Activated CD4-positive, alpha-beta T cell treated with anti-CD3 and anti-CD28 coated beads, Interleukin-2, Interleukin-6, amounts not matched to agents 100 ng/mL and 50 ng/mL, durations not matched to agents 16 hours and 8 hours (primary cell): ENCODE measurements at regions not wholly inside any gene's neighbourhood (a gene's known extent, or its start where the extent isn't known, plus 50 kb on each side); places are given as distances from the start of the nearest gene placed in this dataset.

Experiments
- DNase-seq: peaks from one replicate; pipeline ENCODE4 v3.0.0-alpha.2; 2020

DNA sequence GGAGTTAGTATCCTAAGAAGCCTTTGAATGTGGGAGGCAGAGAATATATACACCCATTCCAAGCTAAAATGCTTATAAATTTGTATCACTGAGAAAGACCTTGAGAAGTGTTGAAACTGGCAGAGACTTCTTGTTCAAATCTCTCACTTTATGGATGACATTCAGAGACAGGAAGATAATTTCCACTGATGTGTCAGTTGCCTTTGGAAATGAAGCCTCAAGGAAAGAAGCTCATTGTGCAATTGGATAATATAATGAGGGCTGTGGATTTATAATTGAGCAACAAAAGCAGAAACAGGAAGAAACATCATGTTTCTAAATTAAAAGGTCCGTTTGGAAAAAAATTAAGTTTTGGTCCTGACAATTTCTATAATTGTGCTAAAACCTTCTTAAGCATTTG lies 789.9 kb upstream of the IGFBP3 start:
- no peak for DNase-seq

DNA sequence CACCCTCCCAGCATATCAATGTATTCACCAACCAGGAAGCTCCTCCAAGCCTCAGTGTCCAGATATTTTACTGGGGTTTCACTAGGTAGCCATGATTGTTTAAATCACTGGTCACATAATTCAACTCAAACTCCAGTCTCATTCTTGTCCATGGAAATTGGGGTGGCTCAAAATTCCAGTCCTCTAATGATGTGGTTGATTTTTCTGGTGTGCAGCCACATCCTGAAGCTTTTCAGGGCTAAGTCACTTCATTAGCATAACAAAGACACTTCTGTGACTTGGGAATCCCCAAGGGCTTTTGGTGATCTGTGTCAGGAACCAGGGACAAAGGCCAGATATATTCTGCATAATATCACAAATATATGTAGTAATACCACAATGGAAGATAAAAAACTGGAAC lies 786.9 kb upstream of the IGFBP3 start:
- no peak for DNase-seq

DNA sequence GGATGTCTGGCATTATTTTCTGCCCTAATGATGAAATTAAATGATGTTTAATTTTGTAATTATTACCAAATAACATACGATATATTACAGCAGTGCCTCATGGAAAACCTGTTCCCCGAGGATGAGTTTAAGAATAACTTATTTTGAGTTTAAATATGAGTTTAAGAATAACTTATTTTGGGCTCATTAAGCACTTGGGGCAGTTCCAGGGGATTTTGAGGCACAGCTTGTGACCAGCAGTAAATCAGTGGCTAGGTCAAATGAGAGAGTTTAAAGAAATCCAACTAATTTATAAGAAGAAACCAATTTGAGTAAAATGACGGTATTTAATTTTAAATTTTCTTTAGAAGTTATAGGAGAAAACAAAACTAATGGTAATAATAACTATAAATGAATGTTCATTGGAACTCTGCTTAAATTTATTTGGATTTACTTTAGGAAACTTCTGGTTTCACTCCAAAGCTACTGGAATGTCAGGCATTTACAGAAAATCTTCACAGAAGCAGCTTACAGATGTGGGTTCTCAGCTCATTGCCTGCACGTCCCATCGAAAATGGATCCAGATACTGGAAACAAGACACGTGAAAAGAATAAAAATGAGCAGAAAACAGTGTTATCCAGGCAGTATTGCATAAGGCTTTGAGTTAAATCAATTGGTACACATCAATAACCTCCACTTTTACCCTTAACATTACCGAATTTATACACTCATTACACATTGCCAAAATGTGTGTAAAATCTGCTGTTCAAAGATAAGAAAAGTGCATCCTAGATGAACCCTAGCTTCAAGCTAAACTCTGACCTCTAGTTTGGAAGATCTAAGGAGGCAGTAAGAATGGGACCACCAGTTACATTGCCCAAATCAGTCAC lies 784.5 kb upstream of the IGFBP3 start:
- no peak for DNase-seq

DNA sequence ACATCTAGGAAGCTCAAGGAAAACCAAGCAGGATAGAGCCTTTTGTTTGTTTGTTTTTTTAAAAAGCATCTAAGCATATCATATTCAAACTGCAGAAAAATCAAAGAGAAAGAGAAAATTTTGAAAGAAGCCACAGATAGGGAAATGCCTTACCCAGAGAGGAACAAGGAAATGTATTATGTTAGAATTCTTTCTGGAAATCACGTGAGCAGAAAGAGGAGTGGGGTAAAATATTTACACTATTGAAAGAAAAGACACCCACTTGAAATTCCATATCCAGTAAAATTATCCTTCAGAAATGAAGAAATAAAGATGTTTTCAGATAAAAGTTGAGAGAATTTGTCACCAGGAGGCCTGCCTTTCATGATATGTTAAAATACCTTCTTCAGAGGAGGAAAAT lies 775.7 kb upstream of the IGFBP3 start:
- DNase-seq: no peak

DNA sequence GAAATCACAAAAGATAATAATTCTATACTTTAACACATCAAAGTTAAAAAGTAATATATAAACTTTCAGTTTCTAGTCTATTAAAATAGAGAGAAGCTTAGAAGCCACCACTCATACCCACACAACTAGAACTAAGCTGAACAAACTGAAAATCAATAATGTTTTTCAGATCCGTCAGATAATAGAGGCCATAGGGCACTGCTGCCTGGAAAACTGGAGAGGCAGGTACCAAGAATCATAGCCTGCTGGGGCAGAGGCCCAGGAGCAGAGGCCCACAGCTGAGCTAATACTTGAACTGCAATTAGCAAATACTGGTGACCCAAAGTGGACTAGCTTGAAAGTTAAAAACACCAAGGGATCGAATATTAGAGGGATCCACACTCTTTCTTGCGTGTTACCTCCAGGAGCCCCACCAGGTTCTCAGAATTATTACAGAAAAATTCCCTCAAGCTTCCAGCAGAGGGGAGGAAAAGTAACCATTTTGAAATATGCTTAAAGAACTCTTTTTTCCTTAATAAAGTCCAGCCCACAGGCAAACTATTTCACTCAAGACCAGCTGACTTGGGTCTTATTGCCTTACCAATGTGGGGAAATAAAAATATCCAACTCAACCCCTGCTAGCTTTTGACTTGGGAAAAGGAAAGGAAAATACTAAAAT lies 774.1 kb upstream of the IGFBP3 start:
- no peak for DNase-seq

DNA sequence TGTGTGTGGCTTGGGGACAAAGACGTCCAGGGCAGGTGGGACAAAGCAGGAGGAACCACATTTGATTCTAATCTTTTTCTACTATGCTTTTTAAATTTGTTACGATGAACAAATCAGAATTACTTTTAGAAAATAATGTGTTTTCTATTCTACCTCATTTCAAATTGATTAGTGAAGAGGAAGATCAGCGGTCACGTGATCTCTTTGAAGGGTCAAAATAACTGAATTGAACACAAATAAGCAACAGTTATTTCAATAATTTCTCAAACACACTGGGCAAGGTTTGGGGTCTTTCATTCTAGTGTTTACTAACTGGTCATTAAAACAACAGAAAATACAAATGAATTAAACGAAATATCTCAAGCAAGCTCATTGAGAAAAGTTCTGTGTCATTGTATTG lies 773.0 kb upstream of the IGFBP3 start:
- no peak for DNase-seq

DNA sequence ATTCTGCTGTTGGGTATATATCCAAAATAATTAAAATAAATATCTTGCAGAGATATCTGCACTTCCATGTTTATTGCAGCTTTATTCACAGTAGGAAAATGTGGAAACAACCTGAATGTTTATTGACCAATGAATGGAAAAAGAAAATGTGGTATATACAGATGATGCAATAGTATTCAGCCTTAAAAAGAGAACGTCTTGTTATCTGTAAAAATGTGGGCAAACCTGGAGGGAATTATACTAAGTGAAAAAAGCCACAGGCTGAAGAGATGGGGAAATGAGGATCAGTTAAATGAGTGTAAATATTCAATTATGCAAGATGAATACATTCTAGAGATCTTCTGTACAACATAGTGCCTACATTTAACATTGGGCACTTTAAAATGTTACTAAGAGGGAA lies 766.1 kb upstream of the IGFBP3 start:
- DNase-seq: no peak

DNA sequence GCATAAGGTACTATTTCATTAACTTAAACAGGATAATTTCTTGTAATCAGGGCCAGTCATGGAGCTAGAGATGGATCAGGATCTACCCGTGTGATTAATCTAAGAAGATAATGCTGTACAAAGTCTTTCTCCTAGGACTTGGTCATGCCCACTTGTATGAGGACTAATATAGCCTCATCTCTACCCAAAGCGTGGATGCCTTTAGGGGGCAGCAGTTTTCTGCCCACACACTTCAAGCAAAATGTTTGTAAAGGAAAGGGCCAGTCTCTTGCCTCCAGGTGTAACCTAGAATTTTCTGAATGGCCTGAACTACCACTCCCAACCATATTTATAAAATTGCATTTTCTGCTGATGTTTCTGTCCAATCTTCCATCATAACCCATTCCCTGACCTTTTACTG lies 764.0 kb upstream of the IGFBP3 start:
- no peak for DNase-seq

DNA sequence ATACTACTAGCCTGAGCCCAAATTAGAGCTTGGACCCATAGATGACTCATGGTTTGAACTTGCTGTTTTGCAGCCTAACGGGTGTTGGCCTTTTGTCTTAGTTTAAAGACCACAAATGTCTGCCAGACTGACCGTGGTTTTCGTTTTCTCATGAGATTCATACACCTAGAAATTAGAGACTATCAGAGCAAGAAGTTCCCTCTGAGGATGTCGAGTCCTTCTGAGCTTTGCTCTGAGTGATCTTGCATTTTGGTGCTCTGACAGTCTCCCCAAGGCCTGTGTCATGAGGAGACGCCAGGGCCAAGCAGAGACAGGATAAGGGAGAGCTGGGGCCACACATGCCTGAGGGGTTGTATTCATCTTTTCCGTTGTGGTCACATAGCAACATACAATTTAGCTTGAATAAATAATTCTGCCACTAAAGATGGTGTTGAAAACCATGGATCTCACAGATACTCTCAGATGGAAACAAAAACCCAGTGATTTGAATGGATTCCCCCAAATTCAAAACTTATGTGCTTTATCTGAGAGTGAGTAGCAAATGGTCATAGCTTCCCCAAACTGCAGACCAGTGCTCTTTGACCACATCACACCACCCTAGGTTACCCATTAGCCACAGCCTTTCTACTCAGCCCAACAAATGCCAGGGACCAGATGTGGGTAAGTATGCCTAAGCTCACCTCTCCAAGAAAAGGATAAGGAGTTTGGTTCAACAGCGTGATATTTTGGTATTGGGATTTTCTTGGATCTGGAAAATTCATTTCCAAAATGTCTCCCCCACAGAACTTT lies 762.0 kb upstream of the IGFBP3 start:
- no peak for DNase-seq

DNA sequence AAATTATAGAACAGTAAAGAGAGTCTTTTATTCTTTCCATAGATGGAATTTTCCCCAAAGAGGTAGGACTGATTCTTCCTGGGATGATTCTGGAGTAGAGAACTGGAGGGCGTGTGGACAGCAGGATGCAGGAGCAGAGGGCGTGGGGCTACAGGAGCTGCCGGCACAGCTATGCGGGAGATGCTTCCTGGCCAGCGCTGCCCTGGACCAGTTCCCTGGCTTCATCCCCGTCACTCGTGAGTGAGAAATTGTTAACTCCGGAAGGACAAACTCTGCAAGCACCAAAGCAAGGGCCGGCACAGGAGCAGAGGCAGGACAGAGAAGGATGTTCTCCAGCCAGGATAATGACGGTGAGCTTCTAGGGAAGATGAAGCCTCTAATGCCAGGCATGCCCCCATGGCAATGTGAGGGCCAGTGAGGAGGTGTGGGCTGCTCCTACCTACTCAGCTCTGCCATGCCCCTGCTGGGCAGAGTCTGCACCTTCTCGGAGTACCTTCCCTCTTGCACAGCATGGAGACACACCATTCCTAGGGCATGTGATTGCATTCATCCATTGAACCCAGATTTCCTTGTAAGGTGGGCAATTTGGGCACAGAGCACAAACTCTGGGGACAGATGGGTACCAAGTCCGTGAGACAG lies 760.9 kb upstream of the IGFBP3 start:
- DNase-seq: no peak

DNA sequence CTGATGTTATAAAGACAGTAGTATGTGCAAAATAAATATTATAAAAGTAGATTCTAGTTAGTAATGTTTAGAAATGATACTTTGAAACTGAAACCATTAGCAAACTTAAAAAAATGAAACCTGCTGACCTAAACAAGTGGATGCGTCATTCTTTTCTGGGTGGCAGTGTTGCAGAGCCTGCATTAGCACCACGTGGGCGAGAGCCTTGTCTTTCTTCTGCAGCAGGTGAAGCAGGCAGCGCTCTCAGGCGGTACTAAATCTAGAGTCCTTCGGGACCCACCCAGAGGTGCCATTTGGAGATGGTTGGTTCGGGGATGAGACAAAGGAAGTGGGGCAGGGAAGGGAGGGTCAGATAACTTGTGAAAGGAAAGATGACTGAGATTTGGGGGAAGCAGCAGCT lies 759.1 kb upstream of the IGFBP3 start:
- no peak for DNase-seq

DNA sequence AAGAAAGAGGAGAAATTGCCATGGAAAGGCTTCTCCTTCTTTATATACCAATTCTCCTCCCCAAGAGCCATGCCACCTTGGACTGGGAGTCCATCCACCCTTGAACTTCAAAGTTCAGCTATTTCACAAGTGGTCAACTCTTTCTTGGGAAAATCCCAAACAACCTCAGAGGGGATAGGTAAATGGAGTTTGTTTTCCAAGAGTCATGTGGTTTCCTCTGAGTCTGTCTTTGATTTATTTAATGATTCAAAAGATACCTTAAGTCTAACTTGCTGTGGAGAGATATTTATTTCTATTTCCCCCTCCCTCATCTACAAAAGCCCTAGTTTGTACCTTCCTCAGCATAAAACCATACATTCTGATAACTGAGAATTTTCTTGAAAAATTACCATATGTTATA lies 758.6 kb upstream of the IGFBP3 start:
- no peak for DNase-seq

DNA sequence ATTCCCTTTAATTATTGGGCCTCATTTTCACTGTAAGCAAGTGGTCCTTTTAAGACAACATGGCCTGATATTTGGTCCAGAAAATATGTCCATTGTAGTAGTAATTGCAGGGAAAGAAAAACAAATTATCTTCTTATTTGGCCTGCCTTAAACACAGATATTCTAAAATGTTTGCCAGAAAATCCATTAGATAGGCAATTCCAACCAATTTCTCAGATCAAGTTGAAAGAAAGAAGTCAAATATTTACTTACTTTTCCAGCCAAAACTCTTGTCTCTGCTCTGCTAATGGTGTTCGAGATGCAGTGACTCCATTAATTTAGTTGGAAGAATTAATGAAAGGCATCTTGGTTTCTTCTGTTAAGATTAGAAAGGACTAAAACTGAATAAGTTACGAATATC lies 757.3 kb upstream of the IGFBP3 start:
- DNase-seq: no peak

DNA sequence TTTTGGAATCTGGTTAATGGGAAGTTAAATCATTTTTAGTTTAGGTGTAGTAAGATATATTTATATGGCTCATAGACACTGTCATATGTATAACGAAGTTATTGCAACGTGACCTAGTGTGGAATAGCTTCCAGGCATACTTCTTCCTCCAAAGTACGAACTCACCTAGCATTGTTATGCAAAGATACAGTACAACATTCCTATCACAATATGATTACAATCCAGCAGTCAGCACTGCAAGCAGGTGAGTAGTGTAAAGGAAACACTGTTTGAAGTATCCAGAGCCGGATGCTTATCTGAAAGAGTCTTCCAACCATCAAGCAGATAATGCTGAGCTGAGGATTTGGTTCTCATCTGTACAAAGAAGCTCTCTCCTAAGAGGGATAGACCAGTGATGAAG lies 754.4 kb upstream of the IGFBP3 start:
- DNase-seq: no peak

DNA sequence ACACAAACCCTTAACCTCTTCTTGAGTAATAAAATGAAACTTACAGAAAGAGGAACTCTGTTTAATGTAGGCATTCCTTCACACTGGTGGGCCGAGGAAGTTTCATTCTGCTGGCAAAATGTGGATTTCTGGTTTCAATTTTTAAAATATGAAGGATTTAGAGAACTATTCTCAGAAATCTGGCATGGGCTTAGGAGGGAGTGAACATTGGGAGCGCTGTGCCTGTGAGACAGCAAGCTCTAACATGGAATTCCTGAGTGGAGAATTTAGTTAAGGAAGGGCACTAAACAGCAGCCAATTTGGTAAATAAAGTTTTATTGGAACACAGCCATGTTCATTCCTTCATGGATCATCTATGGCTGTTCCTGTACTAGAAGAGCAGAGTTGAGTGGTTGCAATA lies 751.8 kb upstream of the IGFBP3 start:
- DNase-seq: no peak

DNA sequence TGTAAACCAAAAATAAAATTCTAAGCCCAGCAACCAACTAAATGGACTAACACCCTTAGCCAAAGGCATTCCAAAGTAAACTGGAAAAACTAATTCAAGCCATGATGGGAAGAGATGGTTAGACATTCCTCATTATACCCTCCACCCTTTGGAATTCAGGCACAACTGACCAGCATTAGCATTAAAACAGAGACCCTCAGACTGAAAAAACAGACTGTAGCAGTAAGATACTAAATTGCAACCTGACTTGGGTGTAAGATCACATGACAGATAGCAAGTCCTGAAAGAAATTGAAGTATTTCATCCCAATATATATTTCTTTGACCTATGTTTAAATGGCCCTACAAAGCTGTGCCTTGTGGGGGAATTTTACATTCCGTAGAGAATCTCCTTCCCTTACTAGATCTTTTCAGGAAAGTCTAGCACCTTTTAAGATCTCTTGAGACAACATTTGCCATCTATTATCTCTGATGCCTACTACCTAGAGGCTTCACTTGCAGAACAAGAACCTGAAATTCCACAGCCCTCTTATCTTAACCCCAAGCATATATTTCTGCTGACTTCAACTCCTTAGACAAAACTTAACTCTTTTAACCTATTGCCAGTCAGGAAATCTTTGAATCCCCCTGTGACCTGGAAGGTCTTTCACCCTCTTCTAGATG lies 750.2 kb upstream of the IGFBP3 start:
- DNase-seq: no peak

DNA sequence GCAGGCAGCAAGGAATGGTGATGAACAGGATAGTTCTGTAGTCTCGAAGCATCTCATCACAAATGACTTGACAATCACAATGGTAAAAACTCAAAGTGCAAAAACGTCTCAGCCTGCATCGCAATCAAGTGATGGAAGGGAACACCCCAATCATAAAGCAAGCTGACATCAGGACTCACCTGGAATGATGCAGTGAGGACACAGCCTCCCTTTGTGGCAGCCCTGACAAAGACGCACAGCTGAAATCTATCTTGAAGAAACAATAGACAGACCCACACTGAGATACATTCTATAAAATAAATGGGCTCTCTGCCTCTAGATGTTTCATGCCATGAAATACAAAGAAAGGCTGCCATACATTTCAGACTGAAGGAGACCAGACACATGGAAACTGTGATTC lies 748.0 kb upstream of the IGFBP3 start:
- DNase-seq: no peak

DNA sequence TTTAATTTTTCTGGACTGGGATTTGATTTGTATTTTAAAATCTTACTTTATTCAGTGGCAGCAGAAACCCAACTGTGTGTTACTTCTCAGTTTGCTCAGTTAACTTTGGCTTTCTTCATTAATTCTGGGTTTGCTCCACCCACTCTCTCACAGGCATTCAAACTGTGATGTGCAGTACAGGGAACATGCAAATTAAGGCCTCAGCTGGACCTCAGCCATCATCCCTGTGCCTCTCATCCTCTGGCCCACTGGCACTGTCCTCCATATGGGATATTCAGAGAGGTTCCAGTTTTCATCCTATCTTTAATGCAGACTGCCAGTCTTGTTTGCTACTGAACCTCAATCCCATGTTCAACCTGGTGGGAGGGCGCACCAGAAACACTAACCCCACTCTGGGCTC lies 743.4 kb upstream of the IGFBP3 start:
- no peak for DNase-seq

DNA sequence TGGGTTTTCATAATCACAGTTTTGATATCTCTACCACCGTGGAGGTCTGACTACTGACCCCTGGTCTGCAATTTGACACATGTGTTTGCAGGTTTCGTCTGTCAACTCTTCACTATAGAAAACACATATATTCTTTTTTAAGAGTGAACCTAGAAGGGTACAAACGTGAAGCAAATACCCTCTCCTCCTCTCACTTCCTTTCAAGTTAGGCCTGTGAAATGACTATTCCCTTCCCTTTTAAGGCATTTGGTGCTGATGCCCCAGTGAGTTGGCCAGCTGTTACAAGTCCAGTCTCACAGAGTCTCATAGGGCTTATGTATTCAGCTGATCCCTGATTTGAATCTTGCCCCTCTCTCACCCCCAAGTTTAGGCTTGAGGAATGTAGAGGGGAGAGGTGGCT lies 742.0 kb upstream of the IGFBP3 start:
- no peak for DNase-seq

DNA sequence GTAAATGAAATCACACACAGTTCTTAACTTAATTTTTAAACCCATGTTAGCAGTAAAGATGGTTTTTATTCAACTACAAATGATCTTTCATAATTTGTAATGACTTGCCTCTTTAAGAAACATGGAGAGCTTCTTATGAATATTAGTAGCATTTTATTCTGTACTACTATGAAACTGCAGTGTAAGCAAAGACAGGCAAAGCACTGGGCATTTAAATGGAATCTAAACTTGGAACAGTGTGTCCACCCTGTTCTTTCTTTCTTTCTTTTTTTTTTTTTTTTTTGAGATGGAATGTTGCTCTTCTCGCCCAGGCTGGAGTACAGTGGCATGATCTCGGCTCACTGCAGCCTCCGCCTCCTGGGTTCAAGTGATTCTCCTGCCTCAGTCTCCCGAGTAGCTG lies 740.4 kb upstream of the IGFBP3 start:
- no peak for DNase-seq

DNA sequence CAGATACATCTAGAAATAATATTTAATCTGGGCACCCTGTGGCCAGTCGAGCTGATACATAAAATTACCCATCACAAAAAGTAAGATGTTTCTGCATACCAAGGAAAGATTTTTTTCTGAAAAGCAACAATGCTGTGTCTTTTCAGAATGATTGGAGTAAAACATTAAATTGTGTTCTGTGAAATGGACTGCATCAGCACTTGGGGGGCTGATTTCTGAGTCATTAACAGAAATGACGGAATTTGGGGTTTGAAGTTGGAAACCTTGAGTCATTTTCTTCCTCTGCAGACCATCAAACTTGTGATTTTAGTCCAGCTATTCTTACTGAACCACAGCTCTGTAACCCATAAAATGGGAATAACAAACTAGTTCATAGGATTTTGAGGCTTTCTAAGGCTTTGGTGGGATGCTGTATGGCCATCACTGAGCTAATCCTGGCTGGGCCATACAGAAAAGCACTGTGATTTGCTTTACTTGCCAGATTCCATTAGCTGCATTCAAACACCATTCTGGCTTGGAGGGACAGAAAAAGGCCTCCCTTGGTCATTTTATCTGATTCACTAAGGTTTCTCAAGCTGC lies 739.4 kb upstream of the IGFBP3 start:
- no peak for DNase-seq

DNA sequence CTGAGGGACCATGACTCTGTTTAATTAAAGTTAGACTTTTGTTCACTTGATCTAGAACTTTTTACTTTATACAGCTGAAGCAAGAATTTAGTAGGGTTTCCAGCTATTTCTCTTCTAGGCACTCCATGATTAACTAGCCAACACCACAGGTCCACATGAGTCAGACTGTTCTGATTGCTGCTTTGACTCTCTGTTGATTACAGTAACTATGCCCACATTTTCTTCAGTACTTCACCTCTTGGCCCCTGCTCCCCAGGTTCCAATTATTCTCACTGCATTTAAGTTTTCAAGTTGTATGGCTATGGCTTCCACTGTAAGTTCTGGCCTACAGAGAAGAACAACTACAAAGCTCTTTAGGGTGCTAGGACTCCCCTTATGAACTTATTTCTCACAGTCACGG lies 737.2 kb upstream of the IGFBP3 start:
- DNase-seq: no peak
